LNCAP (cell line): ENCODE measurements at regions not wholly inside any gene's neighbourhood (a gene's known extent, or its start where the extent isn't known, plus 50 kb on each side); places are given as distances from the start of the nearest gene placed in this dataset.

Experiments used
- CTCF ChIP-seq: fragments of 450-650 bp; IDR thresholded peaks from 2 replicates; pipeline ENCODE4 v1.5.1; 2017; ENCODE audit warnings: mild to moderate bottlenecking

- no peak for TF ChIP-seq CTCF
Measured at GRCh38 chr2:128424406-128425171, 105.9 kb upstream of the HS6ST1 start.

GRCh38 chr2:128425216-128425615 is 106.5 kb upstream of the HS6ST1 start:
- TF ChIP-seq CTCF: no peak

DNA sequence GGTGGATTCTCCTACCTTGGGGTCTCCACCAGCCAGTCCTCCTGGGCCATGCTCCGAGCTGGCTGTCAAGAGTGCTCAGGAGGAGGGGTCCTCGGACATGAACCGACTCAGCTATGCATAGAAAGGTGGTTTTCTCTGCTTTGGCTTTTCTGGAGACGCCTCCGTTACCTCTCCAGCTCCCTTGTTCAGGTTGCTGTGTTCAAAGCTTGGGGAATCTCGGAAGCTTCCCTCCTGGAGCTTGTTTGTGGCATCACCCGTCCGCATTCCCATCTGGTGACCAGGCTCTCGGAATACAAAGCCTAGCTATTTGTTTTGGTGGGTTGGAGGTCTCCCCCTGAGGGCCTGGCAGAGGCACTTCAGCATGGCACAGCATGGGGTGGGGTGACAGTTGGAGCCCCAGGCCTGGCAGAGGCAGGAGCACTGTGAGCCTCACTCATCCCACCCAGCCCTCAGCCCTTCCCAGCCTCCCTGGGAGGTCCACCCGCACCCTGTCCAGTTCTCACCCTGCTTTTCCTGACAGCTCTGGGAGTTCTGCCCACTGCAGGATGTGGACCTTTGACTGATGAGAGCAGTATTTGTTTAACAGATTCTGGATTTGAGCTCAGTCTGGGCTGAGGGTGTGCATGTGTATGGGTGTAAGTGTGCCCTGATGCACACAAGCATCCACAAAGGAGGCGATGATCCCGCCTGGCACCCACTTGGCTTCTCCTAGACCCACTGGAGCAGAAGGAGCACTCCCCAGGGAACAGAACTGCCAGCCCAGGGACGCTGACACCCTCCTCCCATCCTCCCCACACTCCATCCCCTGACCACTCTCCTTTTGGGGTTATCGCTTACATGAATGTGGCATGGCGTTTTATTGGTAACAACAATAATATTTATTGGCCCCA is 107.3 kb upstream of the HS6ST1 start:
- no peak for TF ChIP-seq CTCF

DNA sequence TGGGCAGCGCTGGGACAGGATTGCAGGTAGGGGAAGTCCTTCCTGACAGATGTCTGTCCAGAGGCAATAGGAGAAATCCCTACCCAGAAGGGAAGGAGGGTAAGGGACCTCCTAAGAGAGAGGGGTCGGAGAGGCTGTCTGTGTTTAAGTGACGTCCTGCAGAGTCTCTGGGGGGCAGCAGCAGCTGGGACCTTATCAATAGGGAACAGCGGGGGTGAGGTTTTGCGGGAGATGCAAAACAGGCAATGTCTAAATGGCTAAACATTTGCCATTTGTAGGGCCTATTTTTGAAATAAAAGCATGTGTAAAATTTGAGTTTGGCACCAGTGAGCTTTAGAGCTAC is 108.7 kb upstream of the HS6ST1 start:
- TF ChIP-seq CTCF: no peak

DNA sequence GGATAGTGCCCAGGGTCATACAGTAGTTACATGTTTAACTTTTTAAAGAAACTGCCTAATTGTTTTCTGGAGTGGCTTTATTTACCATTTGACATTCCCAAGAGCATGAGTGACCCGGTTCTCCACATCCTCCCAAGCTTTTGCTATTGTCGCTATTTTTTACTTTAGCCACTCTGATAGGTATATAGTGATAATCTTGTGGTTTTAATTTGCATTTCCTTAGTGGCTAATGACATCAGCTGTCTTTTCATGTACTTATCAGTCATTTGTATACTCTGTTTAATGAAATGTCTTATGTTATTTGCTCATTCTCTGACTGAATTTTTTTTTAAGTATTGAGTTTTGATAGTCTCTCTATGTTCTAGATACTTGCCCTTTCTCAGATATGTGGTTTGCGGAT is 109.7 kb upstream of the HS6ST1 start:
- no peak for TF ChIP-seq CTCF

- no peak for TF ChIP-seq CTCF
Measured at GRCh38 chr2:128432423-128432822, 113.8 kb upstream of the HS6ST1 start.

DNA sequence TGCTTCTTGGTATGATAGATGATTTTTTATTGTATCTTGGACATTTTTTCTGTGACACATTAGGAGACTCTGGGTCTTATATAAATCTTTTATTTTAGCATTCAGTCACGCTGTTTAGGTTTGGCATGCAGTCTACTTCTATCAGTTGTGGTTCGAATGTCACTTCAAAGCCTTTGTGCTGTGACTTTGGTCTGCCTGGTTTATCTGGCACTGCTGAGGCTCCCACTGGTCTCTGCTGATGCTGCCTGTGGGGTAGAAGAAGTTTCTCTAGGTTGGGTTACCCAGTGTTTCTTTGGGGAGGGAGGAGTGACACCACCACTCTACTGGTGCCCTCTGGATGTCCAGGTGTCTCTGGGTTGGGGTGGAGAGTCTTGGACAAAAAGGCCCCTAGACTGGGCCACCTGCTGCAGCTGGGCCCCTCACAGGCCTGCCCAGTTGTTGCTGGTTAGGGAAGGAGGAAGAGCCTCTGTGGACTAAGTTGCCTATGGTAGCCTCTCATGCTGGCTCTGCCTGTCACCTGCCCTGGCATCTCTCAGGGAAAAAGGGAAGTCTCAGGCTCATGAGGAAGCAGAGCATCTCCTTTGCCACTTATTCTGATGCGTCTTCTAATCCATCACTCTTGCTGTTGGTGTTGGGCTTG is 115.4 kb upstream of the HS6ST1 start:
- TF ChIP-seq CTCF: no peak
